OCI-LY3 (cell line): ENCODE measurements at regions not wholly inside any gene's neighbourhood (a gene's known extent, or its start where the extent isn't known, plus 50 kb on each side); places are given as distances from the start of the nearest gene placed in this dataset.

Source experiments
- H2AFZ ChIP-seq: fragments of 200-600, 300-600 bp; shearing (Covaris generic); 2 replicates; pipeline ENCODE4 v1.6.0; 2014; ENCODE audit warnings: antibody characterized with exemption, low read depth, low read length
- H3K27ac ChIP-seq: fragments of 200-600, 300-600 bp; sonication (generic); 2 replicates; pipeline ENCODE4 v1.5.1; 2014; ENCODE audit warnings: mild to moderate bottlenecking, low read length, moderate library complexity, mixed read lengths
- H3K27me3 ChIP-seq: fragments of 200-600, 300-600 bp; sonication (generic); 2 replicates; pipeline ENCODE4 v1.6.1; 2014; ENCODE audit warnings: low read depth, low read length, mixed read lengths
- H3K36me3 ChIP-seq: fragments of 200-600, 300-600 bp; sonication (generic); replicated peaks from 2 replicates; pipeline ENCODE3; 2014; ENCODE audit warnings: low read depth, low read length, mixed read lengths
- H3K4me1 ChIP-seq: fragments of 300-600, 200-600 bp; sonication (generic); 2 replicates; pipeline ENCODE4 v1.6.1; 2014; ENCODE audit warnings: low read length, mixed read lengths
- H3K4me2 ChIP-seq: fragments of 200-600, 300-600 bp; sonication (generic); 2 replicates; pipeline ENCODE4 v1.6.1; 2014; ENCODE audit warnings: low read length, mixed read lengths
- H3K4me3 ChIP-seq: fragments of 300-600, 200-600 bp; sonication (generic); 2 replicates; pipeline ENCODE4 v1.5.1; 2014; ENCODE audit warnings: antibody characterized with exemption, mild to moderate bottlenecking, low read length, moderate library complexity
- H3K79me2 ChIP-seq: fragments of 300-600, 200-600 bp; shearing (Covaris generic); 2 replicates; pipeline ENCODE4 v1.6.1; 2014; ENCODE audit warnings: mild to moderate bottlenecking, low read length, mixed read lengths
- H3K9ac ChIP-seq: fragments of 300-600, 200-600 bp; shearing (Covaris generic); 2 replicates; pipeline ENCODE4 v1.6.0; 2014; ENCODE audit warnings: mild to moderate bottlenecking, low read length, moderate library complexity
- H3K9me3 ChIP-seq: fragments of 200-600, 300-600 bp; shearing (Covaris generic); 2 replicates; pipeline ENCODE4 v1.6.1; 2014; ENCODE audit warnings: low read length, mixed read lengths; ENCODE audit not compliant: insufficient read depth
- H4K20me1 ChIP-seq: fragments of 200-600, 300-600 bp; sonication (generic); 2 replicates; pipeline ENCODE4 v1.6.1; 2016; ENCODE audit warnings: low read length, mixed read lengths; ENCODE audit not compliant: insufficient read depth
- EZH2phosphoT487 ChIP-seq: fragments of 200-600 bp; shearing (Covaris generic); IDR thresholded peaks from 2 replicates; pipeline ENCODE4 v1.6.1; 2018; ENCODE audit warnings: antibody characterized with exemption, mixed run types, low read depth
- TF ChIP-seq, protein P1 (sequence below): fragments of 200-600, 300-600 bp; sonication (generic); IDR thresholded peaks from 2 replicates; pipeline ENCODE4 v1.5.1; 2014; ENCODE audit warnings: antibody characterized with exemption, low read length, low read depth

DNA sequence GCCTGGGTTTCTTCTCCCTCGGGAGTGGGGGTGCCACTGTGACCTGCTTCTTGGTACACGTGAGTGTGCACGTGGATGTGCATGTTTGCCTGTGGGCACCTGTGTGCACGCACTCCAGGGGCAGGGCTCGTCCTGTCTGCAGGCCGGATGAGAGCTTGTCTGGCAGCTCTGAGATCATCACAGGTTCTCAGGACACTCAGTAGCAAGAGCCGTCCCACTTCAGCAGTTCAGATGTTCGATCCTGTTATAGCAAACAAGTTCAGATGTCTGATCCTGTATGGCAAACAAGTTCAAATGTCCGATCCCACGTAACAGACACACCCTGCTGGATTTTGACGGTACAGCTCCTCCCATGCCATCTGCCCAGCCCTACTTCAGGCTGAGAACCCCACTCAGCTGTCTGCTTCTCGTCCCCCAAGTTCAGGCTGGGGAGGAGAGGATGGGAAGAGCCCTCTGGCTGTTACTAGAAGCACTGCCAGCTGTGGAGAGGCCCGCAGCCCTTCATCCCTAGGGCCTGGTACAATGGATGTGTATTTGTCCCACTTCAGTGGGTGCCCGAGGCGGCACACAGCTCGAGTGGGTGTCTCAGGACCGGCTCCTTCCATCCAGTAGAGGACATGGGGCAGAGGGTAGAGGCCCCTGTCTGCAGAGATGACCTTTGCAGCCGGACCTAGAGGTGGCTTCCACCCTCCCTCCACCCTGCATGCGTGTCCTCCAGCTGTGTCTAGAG is 1126.9 kb downstream of the BRD1 start:
- Histone ChIP-seq H3K27me3 (no peaks in the 10 kb centered on the region), H3K9me3 (no peaks in the 10 kb centered on the region), H2AFZ (no peak overlapping the region), H3K9ac (no peak overlapping the region), H3K36me3 (no peaks in the 10 kb centered on the region), H4K20me1 (no peaks in the 10 kb centered on the region), H3K79me2 (no peaks in the 10 kb centered on the region), H3K4me2 (no peak overlapping the region), H3K27ac (no peak overlapping the region), H3K4me1 (no peaks in the 10 kb centered on the region), H3K4me3 (no peak overlapping the region)
- TF ChIP-seq, protein P1, sequence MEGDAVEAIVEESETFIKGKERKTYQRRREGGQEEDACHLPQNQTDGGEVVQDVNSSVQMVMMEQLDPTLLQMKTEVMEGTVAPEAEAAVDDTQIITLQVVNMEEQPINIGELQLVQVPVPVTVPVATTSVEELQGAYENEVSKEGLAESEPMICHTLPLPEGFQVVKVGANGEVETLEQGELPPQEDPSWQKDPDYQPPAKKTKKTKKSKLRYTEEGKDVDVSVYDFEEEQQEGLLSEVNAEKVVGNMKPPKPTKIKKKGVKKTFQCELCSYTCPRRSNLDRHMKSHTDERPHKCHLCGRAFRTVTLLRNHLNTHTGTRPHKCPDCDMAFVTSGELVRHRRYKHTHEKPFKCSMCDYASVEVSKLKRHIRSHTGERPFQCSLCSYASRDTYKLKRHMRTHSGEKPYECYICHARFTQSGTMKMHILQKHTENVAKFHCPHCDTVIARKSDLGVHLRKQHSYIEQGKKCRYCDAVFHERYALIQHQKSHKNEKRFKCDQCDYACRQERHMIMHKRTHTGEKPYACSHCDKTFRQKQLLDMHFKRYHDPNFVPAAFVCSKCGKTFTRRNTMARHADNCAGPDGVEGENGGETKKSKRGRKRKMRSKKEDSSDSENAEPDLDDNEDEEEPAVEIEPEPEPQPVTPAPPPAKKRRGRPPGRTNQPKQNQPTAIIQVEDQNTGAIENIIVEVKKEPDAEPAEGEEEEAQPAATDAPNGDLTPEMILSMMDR, result no peak
- TF ChIP-seq EZH2phosphoT487, result no peak

DNA sequence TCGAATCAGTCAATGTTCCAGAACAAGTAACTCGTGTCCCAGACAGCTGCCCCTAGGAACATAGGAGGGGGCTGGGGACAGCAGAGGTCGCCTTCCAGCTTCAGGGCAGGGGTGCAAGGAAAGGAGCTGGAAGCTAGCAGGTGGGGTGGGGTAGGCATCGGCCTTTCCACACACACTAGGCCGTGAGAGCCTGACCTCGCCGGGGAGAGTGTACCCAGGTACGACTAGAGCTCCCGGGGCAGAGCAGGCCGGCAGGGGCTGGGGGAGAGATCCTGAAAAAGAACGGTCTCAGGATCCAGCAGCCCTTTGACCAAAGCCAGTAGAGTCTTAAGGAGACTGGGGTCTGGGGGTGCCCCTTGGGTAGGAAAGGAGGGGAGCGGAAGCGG is 1127.5 kb downstream of the BRD1 start:
- TF ChIP-seq, protein P1, result no peak
- TF ChIP-seq EZH2phosphoT487, result no peak
- H3K9me3 ChIP-seq, result no peaks in the 10 kb centered on the region

DNA sequence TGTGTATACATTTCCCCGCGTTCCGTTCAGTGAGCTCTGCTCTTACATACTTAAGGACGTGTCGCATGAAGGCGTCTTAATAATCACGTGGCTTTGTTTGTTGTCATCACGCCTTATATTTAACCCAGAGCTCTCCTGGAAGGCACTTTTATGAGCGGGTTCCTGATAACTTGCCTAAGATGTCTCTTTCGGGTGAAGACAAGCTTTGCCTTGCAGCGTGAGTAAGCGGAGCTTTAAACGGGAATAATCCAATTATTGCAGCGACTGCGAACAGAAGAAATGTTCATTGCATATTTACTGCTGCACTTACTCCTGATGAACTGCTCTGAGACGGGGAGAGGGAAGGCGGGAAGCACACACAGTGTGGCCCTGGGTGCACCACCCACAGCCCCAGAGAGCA is 1128.2 kb downstream of the BRD1 start:
- Histone ChIP-seq H3K9me3 (no peaks in the 10 kb centered on the region), H2AFZ (no peak overlapping the region), H3K4me2 (no peak overlapping the region), H3K27me3 (no peaks in the 10 kb centered on the region), H3K4me1 (no peaks in the 10 kb centered on the region), H3K9ac (no peak overlapping the region), H3K79me2 (no peaks in the 10 kb centered on the region), H3K36me3 (no peaks in the 10 kb centered on the region), H4K20me1 (no peaks in the 10 kb centered on the region), H3K4me3 (no peak overlapping the region), H3K27ac (no peak overlapping the region)
- TF ChIP-seq, protein P1, result no peak
- TF ChIP-seq EZH2phosphoT487, result no peak

More for the DNA sequence above, 1127.5 kb downstream of the BRD1 start:
- Histone ChIP-seq H3K9ac (no peak overlapping the region), H3K36me3 (no peaks in the 10 kb centered on the region), H4K20me1 (no peaks in the 10 kb centered on the region), H2AFZ (no peak overlapping the region), H3K4me1 (no peaks in the 10 kb centered on the region), H3K4me2 (no peak overlapping the region), H3K4me3 (no peak overlapping the region), H3K79me2 (no peaks in the 10 kb centered on the region), H3K27ac (no peak overlapping the region), H3K27me3 (no peaks in the 10 kb centered on the region)

DNA sequence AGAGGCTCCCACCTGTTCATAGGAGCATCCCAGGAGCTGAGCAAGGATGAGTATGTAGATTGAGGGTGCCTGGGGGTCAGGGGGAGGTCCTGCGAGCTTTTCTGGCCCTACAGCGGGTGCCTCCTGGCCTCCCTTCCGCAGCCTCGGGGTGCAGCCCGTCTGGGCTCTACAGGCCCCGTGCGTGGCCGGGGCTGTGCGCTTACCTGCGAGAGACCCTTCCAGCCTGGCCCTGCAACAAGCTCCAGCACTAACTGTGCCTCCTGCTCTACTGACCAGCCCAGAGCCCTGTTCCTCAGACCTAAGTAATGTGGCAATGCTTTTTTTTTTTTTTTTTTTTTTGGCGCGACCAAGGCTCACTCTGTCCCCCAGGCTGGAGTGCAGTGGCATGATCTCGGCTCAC is 1129.1 kb downstream of the BRD1 start:
- Histone ChIP-seq H3K79me2 (no peaks in the 10 kb centered on the region), H3K4me2 (no peak overlapping the region), H3K9me3 (no peaks in the 10 kb centered on the region), H3K9ac (no peak overlapping the region), H3K27me3 (no peaks in the 10 kb centered on the region), H4K20me1 (no peaks in the 10 kb centered on the region), H3K4me1 (no peaks in the 10 kb centered on the region), H3K4me3 (no peak overlapping the region), H3K36me3 (no peaks in the 10 kb centered on the region), H2AFZ (no peak overlapping the region), H3K27ac (no peak overlapping the region)
- TF ChIP-seq, protein P1, result no peak
- TF ChIP-seq EZH2phosphoT487, result no peak
